Ishikawa (cell line): ENCODE measurements at regions not wholly inside any gene's neighbourhood (a gene's known extent, or its start where the extent isn't known, plus 50 kb on each side); places are given as distances from the start of the nearest gene placed in this dataset.

Experiments used
- CEBPB ChIP-seq: IDR thresholded peaks from 2 replicates; pipeline ENCODE4 v1.6.1; 2012
- CREB1 ChIP-seq: IDR thresholded peaks from 2 replicates; pipeline ENCODE4 v1.6.1; 2012; ENCODE audit warnings: low read depth
- EGR1 ChIP-seq: IDR thresholded peaks from 2 replicates; pipeline ENCODE4 v1.6.1; 2012
- EP300 ChIP-seq: IDR thresholded peaks from 2 replicates; pipeline ENCODE4 v1.6.1; 2012; ENCODE audit warnings: borderline replicate concordance
- FOXM1 ChIP-seq: IDR thresholded peaks from 2 replicates; pipeline ENCODE4 v1.6.1; 2012; ENCODE audit warnings: low read depth, borderline replicate concordance
- MAX ChIP-seq: IDR thresholded peaks from 2 replicates; pipeline ENCODE4 v1.6.1; 2012
- NFIC ChIP-seq: IDR thresholded peaks from 2 replicates; pipeline ENCODE4 v1.6.1; 2012
- RAD21 ChIP-seq: IDR thresholded peaks from 2 replicates; pipeline ENCODE4 v1.6.1; 2012; ENCODE audit warnings: low read depth
- REST ChIP-seq: IDR thresholded peaks from 2 replicates; pipeline ENCODE4 v1.6.1; 2012; ENCODE audit warnings: low read depth, mild to moderate bottlenecking
- TAF1 ChIP-seq: IDR thresholded peaks from 2 replicates; pipeline ENCODE4 v1.6.1; 2012; ENCODE audit warnings: low read depth, mild to moderate bottlenecking
- TCF12 ChIP-seq: IDR thresholded peaks from 2 replicates; pipeline ENCODE4 v1.6.1; 2012; ENCODE audit warnings: low read depth
- TEAD4 ChIP-seq: IDR thresholded peaks from 2 replicates; pipeline ENCODE4 v1.6.1; 2012
- USF1 ChIP-seq: IDR thresholded peaks from 2 replicates; pipeline ENCODE4 v1.6.1; 2012
- YY1 ChIP-seq: IDR thresholded peaks from 2 replicates; pipeline ENCODE4 v1.6.1; 2012; ENCODE audit warnings: low read depth

- no peak for TF ChIP-seq REST
- TF ChIP-seq USF1: no peak
- TF ChIP-seq CREB1: no peak
- no peak for TF ChIP-seq RAD21
- no peak for TF ChIP-seq TAF1
- no peak for TF ChIP-seq MAX
- no peak for TF ChIP-seq EP300
- TF ChIP-seq TCF12: no peak
- no peak for TF ChIP-seq CEBPB
- TF ChIP-seq FOXM1: no peak
- TF ChIP-seq YY1: no peak
- TF ChIP-seq NFIC: no peak
- no peak for TF ChIP-seq TEAD4
- TF ChIP-seq EGR1: no peak
Observed at GRCh38 chr10:117612113-117612512, 69.6 kb downstream of the EMX2 start.
